Naive B cell (primary cell): ENCODE measurements at regions not wholly inside any gene's neighbourhood (a gene's known extent, or its start where the extent isn't known, plus 50 kb on each side); places are given as distances from the start of the nearest gene placed in this dataset.

Experiments
- ATAC-seq, 2 donors: fragments of 150-1000 bp; cut with Tn5 transposase; 2 replicates each; pipeline ENCODE4 v1.10.0; 2021; ENCODE audit warnings: low read depth in 2 of 2, mild to moderate bottlenecking in 2 of 2, moderate library complexity in 2 of 2
- DNase-seq: peaks from one replicate; pipeline ENCODE4 v3.0.0; 2022
- H3K27ac Mint-ChIP-seq, 6 donors: one replicate each; pipeline ENCODE4 v1.8.0; 2020 to 2022; ENCODE audit warnings: mild to moderate bottlenecking in 6 of 6, mixed read lengths in 6 of 6, moderate library complexity in 5 of 6, inconsistent platforms in 2 of 6
- H3K27me3 Mint-ChIP-seq, 3 donors: one replicate each; pipeline ENCODE4 v1.8.0; 2021 to 2022; ENCODE audit warnings: mixed read lengths in 3 of 3, mild to moderate bottlenecking in 1 of 3
- H3K36me3 Mint-ChIP-seq, 2 donors: one replicate each; pipeline ENCODE4 v1.8.0; 2020 to 2022; ENCODE audit warnings: mixed read lengths in 2 of 2, inconsistent platforms in 1 of 2, mild to moderate bottlenecking in 1 of 2
- H3K4me1 Mint-ChIP-seq, 3 donors: one replicate each; pipeline ENCODE4 v1.8.0; 2020 to 2022; ENCODE audit warnings: mixed read lengths in 3 of 3, inconsistent platforms in 1 of 3, mild to moderate bottlenecking in 1 of 3, moderate library complexity in 1 of 3
- H3K4me3 Mint-ChIP-seq, 8 donors: one replicate each; pipeline ENCODE4 v1.8.0; 2020 to 2022; ENCODE audit warnings: mild to moderate bottlenecking in 8 of 8, mixed read lengths in 8 of 8, moderate library complexity in 8 of 8, inconsistent platforms in 2 of 8
- H3K9me3 Mint-ChIP-seq, 7 donors: one replicate each; pipeline ENCODE4 v1.8.0; 2020 to 2022; ENCODE audit warnings: mixed read lengths in 7 of 7, mild to moderate bottlenecking in 5 of 7, inconsistent platforms in 2 of 7, moderate library complexity in 1 of 7

GRCh38 chr5:138651058-138651766 lies 76.0 kb upstream of the HSPA9 start:
- DNase-seq (no peak), ATAC-seq (no peak)
- peaks cover 55 to 81% (median 68%) of the 10 kb centered on the region in 3 donors for H3K27me3 Mint-ChIP-seq
- H3K36me3 Mint-ChIP-seq: no peaks in the 10 kb centered on the region
- H3K4me3 Mint-ChIP-seq: peak overlapping the region in 2 of 8 donors; percentile 1 to 35
- no peaks in the 10 kb centered on the region for H3K9me3 Mint-ChIP-seq
- H3K4me1 Mint-ChIP-seq: peaks cover 29 to 42% (median 35%) of the 10 kb centered on the region in 3 donors
- H3K27ac Mint-ChIP-seq: peak overlapping the region in 1 of 6 donors; percentile 13

- H3K27me3 Mint-ChIP-seq: peaks cover 52 to 73% (median 68%) of the 10 kb centered on the region in 3 donors
- H3K9me3 Mint-ChIP-seq: no peaks in the 10 kb centered on the region
- DNase-seq (no peak), ATAC-seq (peak in 1 of 2 donors; percentile 14)
- H3K4me3 Mint-ChIP-seq: peak overlapping the region in 4 of 8 donors; percentile 20 to 62 (median 44)
- peaks cover 29 to 38% (median 33%) of the 10 kb centered on the region in 3 donors for H3K4me1 Mint-ChIP-seq
- H3K27ac Mint-ChIP-seq: peak overlapping the region in 2 of 6 donors; percentile 60 to 66
- no peaks in the 10 kb centered on the region for H3K36me3 Mint-ChIP-seq
Measured at GRCh38 chr5:138650196-138650595, 75.0 kb upstream of the HSPA9 start.

- H3K27ac Mint-ChIP-seq: peak overlapping the region in 2 of 6 donors; percentile 60 to 66
- no peaks in the 10 kb centered on the region for H3K36me3 Mint-ChIP-seq
- H3K4me1 Mint-ChIP-seq: peaks cover 26 to 34% (median 28%) of the 10 kb centered on the region in 3 donors
- H3K9me3 Mint-ChIP-seq: no peaks in the 10 kb centered on the region
- H3K27me3 Mint-ChIP-seq: peaks cover 48 to 69% (median 64%) of the 10 kb centered on the region in 3 donors
- DNase-seq: no peak
- ATAC-seq: no peak
- H3K4me3 Mint-ChIP-seq: peak overlapping the region in 3 of 8 donors; percentile 30 to 62 (median 58)
Measured at GRCh38 chr5:138649775-138650174, 74.6 kb upstream of the HSPA9 start.

GRCh38 chr5:138649316-138649720 lies 74.1 kb upstream of the HSPA9 start:
- no peak for DNase-seq
- Mint-ChIP-seq H3K9me3 (no peaks in the 10 kb centered on the region), H3K36me3 (no peaks in the 10 kb centered on the region), H3K27ac (no peak overlapping the region), H3K4me3 (no peak overlapping the region), H3K27me3 (peaks cover 43 to 64% (median 60%) of the 10 kb centered on the region in 3 donors), H3K4me1 (peaks cover 22 to 29% (median 24%) of the 10 kb centered on the region in 3 donors)
- ATAC-seq: no peak

GRCh38 chr5:138648841-138649240 lies 73.6 kb upstream of the HSPA9 start:
- H3K27ac Mint-ChIP-seq: no peak overlapping the region
- no peaks in the 10 kb centered on the region for H3K36me3 Mint-ChIP-seq
- DNase-seq (no peak), ATAC-seq (no peak)
- H3K4me1 Mint-ChIP-seq: peaks cover 17 to 25% (median 19%) of the 10 kb centered on the region in 3 donors
- H3K27me3 Mint-ChIP-seq: peaks cover 38 to 59% (median 55%) of the 10 kb centered on the region in 3 donors
- no peak overlapping the region for H3K4me3 Mint-ChIP-seq
- no peaks in the 10 kb centered on the region for H3K9me3 Mint-ChIP-seq

- Mint-ChIP-seq H3K4me1 (peaks cover 16 to 20% (median 16%) of the 10 kb centered on the region in 3 donors), H3K36me3 (no peaks in the 10 kb centered on the region), H3K27ac (no peak overlapping the region), H3K4me3 (no peak overlapping the region), H3K9me3 (no peaks in the 10 kb centered on the region), H3K27me3 (peaks cover 29 to 50% (median 45%) of the 10 kb centered on the region in 3 donors)
- ATAC-seq: no peak
- no peak for DNase-seq
Measured at GRCh38 chr5:138647794-138648410, 72.7 kb upstream of the HSPA9 start.

GRCh38 chr5:138647261-138647788 lies 72.1 kb upstream of the HSPA9 start:
- Mint-ChIP-seq H3K4me3 (no peak overlapping the region), H3K9me3 (no peaks in the 10 kb centered on the region), H3K27me3 (peaks cover 23 to 44% (median 40%) of the 10 kb centered on the region in 3 donors), H3K36me3 (no peaks in the 10 kb centered on the region), H3K27ac (no peak overlapping the region), H3K4me1 (peaks cover 16 to 20% (median 16%) of the 10 kb centered on the region in 3 donors)
- no peak for ATAC-seq
- no peak for DNase-seq

- Mint-ChIP-seq H3K4me1 (peaks cover 14 to 22% (median 16%) of the 10 kb centered on the region in 3 donors), H3K27me3 (peaks cover 22 to 46% (median 36%) of the 10 kb centered on the region in 3 donors), H3K9me3 (no peaks in the 10 kb centered on the region), H3K36me3 (no peaks in the 10 kb centered on the region), H3K4me3 (no peak overlapping the region), H3K27ac (peak overlapping the region in 1 of 6 donors; percentile 44)
- no peak for DNase-seq
- ATAC-seq: no peak
Measured at GRCh38 chr5:138646671-138647070, 71.5 kb upstream of the HSPA9 start.

- H3K36me3 Mint-ChIP-seq: no peaks in the 10 kb centered on the region
- no peaks in the 10 kb centered on the region for H3K9me3 Mint-ChIP-seq
- no peak overlapping the region for H3K27ac Mint-ChIP-seq
- peaks cover 11 to 20% (median 16%) of the 10 kb centered on the region in 3 donors for H3K4me1 Mint-ChIP-seq
- H3K4me3 Mint-ChIP-seq: no peak overlapping the region
- ATAC-seq: no peak
- H3K27me3 Mint-ChIP-seq: peaks cover 27 to 43% (median 34%) of the 10 kb centered on the region in 3 donors
- DNase-seq: no peak
Measured at GRCh38 chr5:138645778-138646575, 70.8 kb upstream of the HSPA9 start.

GRCh38 chr5:138643040-138643791 lies 68.0 kb upstream of the HSPA9 start:
- ATAC-seq: no peak
- Mint-ChIP-seq H3K4me1 (peaks cover 0 to 4% (median 0%) of the 10 kb centered on the region in 3 donors), H3K27ac (no peak overlapping the region), H3K36me3 (no peaks in the 10 kb centered on the region), H3K4me3 (no peak overlapping the region), H3K27me3 (peaks cover 34 to 49% (median 42%) of the 10 kb centered on the region in 3 donors), H3K9me3 (no peaks in the 10 kb centered on the region)
- DNase-seq: no peak

- DNase-seq: peak; percentile 20
- H3K27ac Mint-ChIP-seq: no peak overlapping the region
- H3K9me3 Mint-ChIP-seq: peaks cover 0 to 3% (median 0%) of the 10 kb centered on the region in 7 donors
- peaks cover 0 to 4% (median 0%) of the 10 kb centered on the region in 3 donors for H3K4me1 Mint-ChIP-seq
- H3K36me3 Mint-ChIP-seq: no peaks in the 10 kb centered on the region
- no peak overlapping the region for H3K4me3 Mint-ChIP-seq
- peak; percentile 57 to 60 for ATAC-seq
- peaks cover 36 to 46% (median 38%) of the 10 kb centered on the region in 3 donors for H3K27me3 Mint-ChIP-seq
Measured at GRCh38 chr5:138641547-138642298, 66.5 kb upstream of the HSPA9 start.
